ENCODE measurements at regions not wholly inside any gene's neighbourhood (a gene's known extent, or its start where the extent isn't known, plus 50 kb on each side); places are given as distances from the start of the nearest gene placed in this dataset.

DNA sequence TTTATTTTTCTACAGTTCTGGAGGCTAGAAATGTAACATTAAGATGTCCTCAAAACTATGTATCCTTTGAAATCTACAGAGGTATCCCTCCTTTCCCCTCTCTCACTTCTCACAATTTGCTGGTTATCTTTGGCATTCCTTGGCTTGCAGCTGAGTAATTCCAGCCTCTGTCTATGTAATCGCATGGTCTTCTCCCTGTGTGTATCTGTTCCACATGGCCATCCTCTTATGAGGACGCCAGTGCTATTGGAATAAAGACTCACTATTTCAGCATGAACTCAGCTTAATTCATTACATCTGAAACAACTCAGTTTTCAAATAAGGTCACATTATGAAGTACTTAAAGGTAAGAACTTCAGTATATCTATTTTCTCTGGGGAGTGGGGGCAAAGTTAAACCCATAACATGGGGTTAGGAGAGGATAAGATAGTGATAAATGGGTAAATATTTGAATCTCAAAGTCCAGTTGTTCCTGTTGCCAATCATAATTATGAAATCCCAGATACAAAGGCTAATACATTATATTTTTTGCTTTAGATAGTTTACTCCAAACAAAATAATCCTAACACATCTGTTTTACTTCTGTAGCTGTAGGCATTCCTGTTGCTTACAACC lies 1290.8 kb downstream of the NCAM2 start:
- Mint-ChIP-seq H3K27ac (no peak overlapping the region), H3K27me3 (no peaks in the 10 kb centered on the region), H3K9me3 (peaks cover 5 to 17% (median 8%) of the 10 kb centered on the region in 3 donors), H3K4me3 (no peak overlapping the region), H3K4me1 (no peaks in the 10 kb centered on the region), H3K36me3 (no peaks in the 10 kb centered on the region)
- Histone ChIP-seq H3K4me3 (ENCODE audit: control insufficient read depth in 1 of 2, extremely low read depth in 1 of 2, low read length in 1 of 2) (no peak overlapping the region), H3K36me3 (ENCODE audit: control insufficient read depth in 2 of 2, extremely low read depth in 1 of 2, insufficient read depth in 1 of 2, low read length in 1 of 2) (no peaks in the 10 kb centered on the region), H3K27ac (ENCODE audit: low read length) (no peak overlapping the region), H3K9me3 (no peaks in the 10 kb centered on the region), H3K4me1 (ENCODE audit: control insufficient read depth in 1 of 2, extremely low read depth in 1 of 2, insufficient read depth in 2 of 2, low read length in 2 of 2) (no peaks in the 10 kb centered on the region), H3K27me3 (replicated peaks in 1 of 2; ENCODE audit: control insufficient read depth in 2 of 2, extremely low read depth in 1 of 2, insufficient read depth in 2 of 2, low read length in 1 of 2) (no peaks in the 10 kb centered on the region)
- CTCF ChIA-PET: no interaction called here
- no peak for ATAC-seq (replicated peaks in 1 of 4)
- no CpG with 5 or more reads among the region's 2 CpGs for WGBS (ENCODE audit: insufficient coverage)
- DNase-seq: no peak
- POLR2A ChIA-PET: no interaction called here

DNA sequence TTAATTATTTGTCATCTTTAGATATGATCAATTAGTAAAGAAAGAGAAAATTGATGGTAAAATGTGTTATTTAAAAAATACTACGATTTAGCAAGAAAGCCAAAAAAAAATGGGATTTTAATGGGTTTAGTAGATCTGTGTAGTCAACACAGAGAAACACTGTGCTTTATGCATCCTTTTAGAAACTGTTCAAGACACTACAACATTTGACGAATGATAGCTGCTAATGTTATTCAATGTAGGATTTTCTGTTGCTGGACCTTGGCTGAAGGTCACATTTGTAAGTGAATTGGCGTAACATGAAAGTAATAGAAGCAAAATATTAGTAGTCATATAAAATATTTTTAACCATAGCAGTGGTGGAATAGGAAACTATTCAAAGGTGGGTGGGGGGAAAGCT lies 1293.9 kb downstream of the NCAM2 start:
- H3K27me3 ChIP-seq (replicated peaks in 1 of 2; ENCODE audit: control insufficient read depth in 2 of 2, extremely low read depth in 1 of 2, insufficient read depth in 2 of 2, low read length in 1 of 2): no peaks in the 10 kb centered on the region
- H3K9me3 Mint-ChIP-seq: peaks cover 0 to 3% (median under 1%) of the 10 kb centered on the region in 3 donors
- CTCF ChIA-PET: no interaction called here
- no peaks in the 10 kb centered on the region for H3K9me3 ChIP-seq
- H3K36me3 ChIP-seq (ENCODE audit: control insufficient read depth in 2 of 2, extremely low read depth in 1 of 2, insufficient read depth in 1 of 2, low read length in 1 of 2): no peaks in the 10 kb centered on the region
- H3K4me1 ChIP-seq (ENCODE audit: control insufficient read depth in 1 of 2, extremely low read depth in 1 of 2, insufficient read depth in 2 of 2, low read length in 2 of 2): peaks cover 0 to 18% of the 10 kb centered on the region in 2 experiments
- H3K36me3 Mint-ChIP-seq: no peaks in the 10 kb centered on the region
- no peak overlapping the region for H3K27ac ChIP-seq (ENCODE audit: low read length)
- H3K4me3 ChIP-seq (ENCODE audit: control insufficient read depth in 1 of 2, extremely low read depth in 1 of 2, low read length in 1 of 2): no peak overlapping the region
- H3K27me3 Mint-ChIP-seq: no peaks in the 10 kb centered on the region
- POLR2A ChIA-PET: no interaction called here
- no peak overlapping the region for H3K27ac Mint-ChIP-seq
- no peak for ATAC-seq (replicated peaks in 1 of 4)
- WGBS (ENCODE audit: insufficient coverage): no CpG with 5 or more reads among the region's 3 CpGs
- H3K4me1 Mint-ChIP-seq: peaks cover 0 to 17% (median 11%) of the 10 kb centered on the region in 3 donors
- DNase-seq: no peak
- H3K4me3 Mint-ChIP-seq: no peak overlapping the region

GRCh38 chr21:22297575-22297974 lies 1299.4 kb downstream of the NCAM2 start:
- Histone ChIP-seq H3K9me3 (no peaks in the 10 kb centered on the region), H3K4me3 (ENCODE audit: control insufficient read depth in 1 of 2, extremely low read depth in 1 of 2, low read length in 1 of 2) (no peak overlapping the region), H3K36me3 (ENCODE audit: control insufficient read depth in 2 of 2, extremely low read depth in 1 of 2, insufficient read depth in 1 of 2, low read length in 1 of 2) (no peaks in the 10 kb centered on the region), H3K27ac (ENCODE audit: low read length) (no peak overlapping the region), H3K27me3 (replicated peaks in 1 of 2; ENCODE audit: control insufficient read depth in 2 of 2, extremely low read depth in 1 of 2, insufficient read depth in 2 of 2, low read length in 1 of 2) (no peaks in the 10 kb centered on the region), H3K4me1 (ENCODE audit: control insufficient read depth in 1 of 2, extremely low read depth in 1 of 2, insufficient read depth in 2 of 2, low read length in 2 of 2) (peaks cover 0 to 22% of the 10 kb centered on the region in 2 experiments)
- H3K9me3 Mint-ChIP-seq: peaks cover 9 to 12% (median 9%) of the 10 kb centered on the region in 3 donors
- ATAC-seq (replicated peaks in 1 of 4) (peak in 1 of 4 experiments; percentile 85), DNase-seq (peak in 1 of 35 experiments; percentile 0)
- ChIA-PET CTCF (no interaction called here), POLR2A (no interaction called here)
- no peaks in the 10 kb centered on the region for H3K27me3 Mint-ChIP-seq
- H3K27ac Mint-ChIP-seq: peak overlapping the region in 1 of 2 donors; percentile 82
- WGBS (ENCODE audit: insufficient coverage): no CpG with 5 or more reads among the region's 2 CpGs
- H3K36me3 Mint-ChIP-seq: no peaks in the 10 kb centered on the region
- peaks cover 0 to 23% (median 17%) of the 10 kb centered on the region in 3 donors for H3K4me1 Mint-ChIP-seq
- peak overlapping the region in 1 of 3 donors; percentile 46 for H3K4me3 Mint-ChIP-seq

GRCh38 chr21:22311741-22312462 lies 1313.7 kb downstream of the NCAM2 start:
- H3K4me1 ChIP-seq (ENCODE audit: control insufficient read depth in 1 of 2, extremely low read depth in 1 of 2, insufficient read depth in 2 of 2, low read length in 2 of 2): no peaks in the 10 kb centered on the region
- Mint-ChIP-seq H3K9me3 (peaks cover 4 to 21% (median 10%) of the 10 kb centered on the region in 3 donors), H3K4me1 (no peaks in the 10 kb centered on the region), H3K27me3 (no peaks in the 10 kb centered on the region), H3K4me3 (no peak overlapping the region), H3K36me3 (no peaks in the 10 kb centered on the region), H3K27ac (no peak overlapping the region)
- POLR2A ChIA-PET: interaction anchor here in 1 of 2 donors (0.6 kb wide), 1 partner anchor 13 kb away, joined by 3 read pairs; no protein-coding TSS in a partner anchor
- no peaks in the 10 kb centered on the region for H3K9me3 ChIP-seq
- DNase-seq (no peak), ATAC-seq (replicated peaks in 1 of 4) (no peak)
- no peak overlapping the region for H3K4me3 ChIP-seq (ENCODE audit: control insufficient read depth in 1 of 2, extremely low read depth in 1 of 2, low read length in 1 of 2)
- H3K27me3 ChIP-seq (replicated peaks in 1 of 2; ENCODE audit: control insufficient read depth in 2 of 2, extremely low read depth in 1 of 2, insufficient read depth in 2 of 2, low read length in 1 of 2): no peaks in the 10 kb centered on the region
- no CpG with 5 or more reads among the region's 2 CpGs for WGBS (ENCODE audit: insufficient coverage)
- H3K36me3 ChIP-seq (ENCODE audit: control insufficient read depth in 2 of 2, extremely low read depth in 1 of 2, insufficient read depth in 1 of 2, low read length in 1 of 2): no peaks in the 10 kb centered on the region
- H3K27ac ChIP-seq (ENCODE audit: low read length): no peak overlapping the region
- CTCF ChIA-PET: no interaction called here

- Histone ChIP-seq H3K4me3 (ENCODE audit: control insufficient read depth in 1 of 2, extremely low read depth in 1 of 2, low read length in 1 of 2) (no peak overlapping the region), H3K9me3 (no peaks in the 10 kb centered on the region), H3K27ac (ENCODE audit: low read length) (no peak overlapping the region), H3K4me1 (ENCODE audit: control insufficient read depth in 1 of 2, extremely low read depth in 1 of 2, insufficient read depth in 2 of 2, low read length in 2 of 2) (no peaks in the 10 kb centered on the region), H3K27me3 (replicated peaks in 1 of 2; ENCODE audit: control insufficient read depth in 2 of 2, extremely low read depth in 1 of 2, insufficient read depth in 2 of 2, low read length in 1 of 2) (no peaks in the 10 kb centered on the region), H3K36me3 (ENCODE audit: control insufficient read depth in 2 of 2, extremely low read depth in 1 of 2, insufficient read depth in 1 of 2, low read length in 1 of 2) (no peaks in the 10 kb centered on the region)
- no peak overlapping the region for H3K4me3 Mint-ChIP-seq
- H3K27ac Mint-ChIP-seq: no peak overlapping the region
- H3K27me3 Mint-ChIP-seq: no peaks in the 10 kb centered on the region
- POLR2A ChIA-PET: no interaction called here
- CTCF ChIA-PET: no interaction called here
- no peaks in the 10 kb centered on the region for H3K36me3 Mint-ChIP-seq
- WGBS (ENCODE audit: insufficient coverage): no CpG with 5 or more reads among the region's 1 CpG
- no peaks in the 10 kb centered on the region for H3K4me1 Mint-ChIP-seq
- peaks cover 4 to 12% (median 10%) of the 10 kb centered on the region in 3 donors for H3K9me3 Mint-ChIP-seq
- DNase-seq (no peak), ATAC-seq (replicated peaks in 1 of 4) (no peak)
Observed at GRCh38 chr21:22314963-22315362, 1316.8 kb downstream of the NCAM2 start.

DNA sequence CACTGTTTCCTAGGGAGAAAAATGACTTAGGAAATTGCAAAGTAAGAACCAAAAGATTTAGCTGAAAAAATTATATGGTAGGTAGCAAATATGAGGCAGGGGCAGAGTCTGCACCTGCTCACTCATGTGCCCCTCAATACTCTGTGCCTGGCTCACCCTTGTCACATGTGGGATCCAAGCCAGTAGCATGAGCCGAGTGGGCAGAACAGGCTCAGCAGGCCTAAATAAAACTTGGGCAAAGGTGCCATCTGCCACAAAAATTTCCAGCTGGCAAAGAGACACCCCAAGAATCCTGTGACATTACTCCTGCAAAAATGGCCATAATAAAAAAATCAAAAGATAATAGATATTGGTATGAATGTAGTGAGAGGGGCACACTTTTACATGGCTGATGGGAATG lies 1321.2 kb downstream of the NCAM2 start:
- Histone ChIP-seq H3K4me1 (ENCODE audit: control insufficient read depth in 1 of 2, extremely low read depth in 1 of 2, insufficient read depth in 2 of 2, low read length in 2 of 2) (no peaks in the 10 kb centered on the region), H3K27ac (ENCODE audit: low read length) (no peak overlapping the region), H3K9me3 (no peaks in the 10 kb centered on the region), H3K4me3 (ENCODE audit: control insufficient read depth in 1 of 2, extremely low read depth in 1 of 2, low read length in 1 of 2) (no peak overlapping the region), H3K27me3 (replicated peaks in 1 of 2; ENCODE audit: control insufficient read depth in 2 of 2, extremely low read depth in 1 of 2, insufficient read depth in 2 of 2, low read length in 1 of 2) (no peaks in the 10 kb centered on the region), H3K36me3 (ENCODE audit: control insufficient read depth in 2 of 2, extremely low read depth in 1 of 2, insufficient read depth in 1 of 2, low read length in 1 of 2) (no peaks in the 10 kb centered on the region)
- CTCF ChIA-PET: no interaction called here
- no peaks in the 10 kb centered on the region for H3K36me3 Mint-ChIP-seq
- H3K9me3 Mint-ChIP-seq: peaks cover 0 to 13% (median 0%) of the 10 kb centered on the region in 3 donors
- H3K4me3 Mint-ChIP-seq: no peak overlapping the region
- ATAC-seq (replicated peaks in 1 of 4) (no peak), DNase-seq (no peak)
- WGBS (ENCODE audit: insufficient coverage): no CpG with 5 or more reads among the region's 1 CpG
- POLR2A ChIA-PET: no interaction called here
- H3K27me3 Mint-ChIP-seq: no peaks in the 10 kb centered on the region
- H3K27ac Mint-ChIP-seq: no peak overlapping the region
- H3K4me1 Mint-ChIP-seq: no peaks in the 10 kb centered on the region

All from T-cell (primary cell).